GM19395 (cell line): ENCODE measurements at regions not wholly inside any gene's neighbourhood (a gene's known extent, or its start where the extent isn't known, plus 50 kb on each side); places are given as distances from the start of the nearest gene placed in this dataset.
"Not testable (repeated sequence)": the region's sequence is repeated elsewhere in the genome, so short reads cannot be mapped to it uniquely, and the experiment has no call there.

Source experiments
- ATAC-seq: cut with Tn5 transposase; IDR thresholded peaks from one replicate; pipeline ENCODE4 v1.9.1; 2021; ENCODE audit warnings: mild to moderate bottlenecking, moderate library complexity; ENCODE audit not compliant: unreplicated experiment

DNA sequence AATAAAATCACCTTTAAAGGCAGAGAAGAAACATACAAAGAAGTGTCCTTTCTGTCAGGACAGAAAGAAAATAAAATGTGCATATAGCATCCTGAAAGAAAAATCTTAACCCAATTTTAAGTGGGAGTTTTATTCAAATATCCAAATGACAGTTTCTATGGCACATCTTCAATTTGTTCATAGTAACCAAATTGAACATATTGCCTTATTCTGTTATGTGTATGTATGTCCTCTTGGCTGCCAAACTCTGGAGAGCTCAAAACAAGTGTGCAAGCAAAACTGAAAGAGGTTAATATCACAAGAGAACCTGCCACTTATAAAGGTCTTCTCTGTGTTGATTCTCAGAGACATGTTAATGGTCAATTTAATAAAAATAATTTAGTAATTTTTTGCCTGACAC, 334.7 kb downstream of the BCKDHB start:
- ATAC-seq = no peak

DNA sequence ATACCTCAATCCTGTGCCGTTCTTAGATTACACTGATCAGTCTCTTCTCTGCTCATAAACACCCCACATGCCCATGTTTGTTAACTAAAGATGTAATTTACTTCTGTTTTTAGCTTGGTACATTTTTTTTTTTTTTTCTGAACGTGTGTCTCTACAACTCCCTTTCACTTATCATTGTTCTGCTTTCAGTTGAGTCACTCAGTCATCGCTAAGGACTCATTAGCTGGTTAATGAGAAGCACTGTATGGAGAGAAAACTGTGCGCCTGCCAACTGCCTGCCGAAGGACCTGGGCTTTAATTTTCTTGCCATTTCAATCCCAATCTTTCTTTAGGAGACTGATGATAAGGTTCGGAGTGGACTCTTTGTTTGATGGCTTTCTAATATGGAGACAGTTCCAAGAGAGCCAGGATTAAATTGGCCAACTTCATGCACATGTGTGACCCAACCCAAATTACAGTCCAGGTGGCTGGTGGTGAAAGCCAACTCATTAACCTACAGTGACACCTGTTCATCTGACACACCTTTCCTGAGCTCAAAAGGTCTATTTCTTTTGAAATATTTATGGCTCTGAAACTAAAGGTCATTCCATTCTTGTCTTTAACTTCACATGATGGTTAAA, 334.1 kb downstream of the BCKDHB start:
- no peak for ATAC-seq

DNA sequence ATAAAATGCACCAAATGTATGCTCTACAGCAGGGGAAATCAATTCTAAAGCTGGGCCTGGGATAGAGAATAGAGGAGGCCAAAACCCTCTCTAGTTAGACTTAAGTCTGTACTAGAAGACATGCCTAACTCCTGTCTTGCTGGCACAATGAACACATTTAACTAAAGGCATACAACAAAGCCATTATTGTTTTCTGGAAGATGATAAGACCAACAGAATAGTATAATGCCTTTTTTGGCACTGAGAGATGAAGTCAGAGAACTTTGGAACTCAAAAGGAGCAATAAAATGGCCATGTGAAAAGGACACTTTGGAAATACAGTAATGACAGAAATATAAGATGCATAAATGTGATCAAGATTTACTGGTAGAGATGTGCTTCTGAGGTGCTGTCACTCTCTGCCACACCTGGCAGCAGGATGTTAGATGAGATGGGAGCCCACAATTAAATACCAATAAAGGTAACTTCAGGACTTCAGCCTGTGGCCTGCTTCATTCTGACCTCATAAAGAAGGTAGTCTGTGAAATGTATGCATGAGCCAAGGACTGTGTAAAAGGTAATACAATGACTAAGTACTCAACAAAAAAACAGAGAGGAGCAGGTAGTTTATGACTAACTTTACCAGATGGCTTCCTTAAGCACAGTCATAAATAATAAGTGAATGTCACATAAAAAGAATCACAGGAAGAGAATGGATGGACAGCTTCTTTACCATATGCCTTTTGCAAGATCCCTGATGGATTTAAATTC, 333.4 kb downstream of the BCKDHB start:
- ATAC-seq = no peak

DNA sequence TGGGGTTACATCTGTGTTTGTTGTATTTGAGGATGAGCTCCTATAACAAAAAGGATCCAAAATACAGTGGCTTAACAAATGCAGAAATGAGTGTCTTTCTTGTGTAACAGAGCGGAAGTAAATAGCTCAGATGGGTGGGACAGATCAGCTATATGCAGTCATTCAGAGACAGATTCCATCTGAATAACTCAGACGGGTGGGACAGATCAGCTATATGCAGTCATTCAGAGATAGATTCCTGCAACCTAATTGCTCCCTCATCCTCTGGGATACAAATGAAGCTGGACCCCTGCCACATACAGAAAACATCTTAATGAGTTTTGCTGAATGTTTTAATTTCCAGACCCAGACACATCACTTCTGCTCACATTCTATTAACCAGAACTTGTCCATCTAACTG, 332.3 kb downstream of the BCKDHB start:
- no peak for ATAC-seq

DNA sequence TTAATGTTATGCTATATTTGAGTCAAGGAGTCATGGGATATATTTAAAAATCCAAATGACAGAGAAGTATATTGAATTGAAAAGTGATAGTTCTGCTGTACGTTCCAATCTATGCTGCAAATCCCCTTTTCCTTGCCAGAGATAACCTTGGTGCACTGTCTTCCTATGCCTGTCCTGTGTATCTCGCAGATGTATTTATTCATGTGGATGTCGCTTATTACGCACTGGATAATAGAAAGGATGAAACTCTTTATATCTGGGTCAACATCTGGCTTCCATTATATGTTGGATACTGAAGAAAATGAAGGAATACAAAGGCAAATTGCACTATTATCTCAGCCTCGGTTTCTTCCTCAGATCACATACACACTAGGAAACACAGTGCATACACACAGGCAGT, 331.3 kb downstream of the BCKDHB start:
- no peak for ATAC-seq

DNA sequence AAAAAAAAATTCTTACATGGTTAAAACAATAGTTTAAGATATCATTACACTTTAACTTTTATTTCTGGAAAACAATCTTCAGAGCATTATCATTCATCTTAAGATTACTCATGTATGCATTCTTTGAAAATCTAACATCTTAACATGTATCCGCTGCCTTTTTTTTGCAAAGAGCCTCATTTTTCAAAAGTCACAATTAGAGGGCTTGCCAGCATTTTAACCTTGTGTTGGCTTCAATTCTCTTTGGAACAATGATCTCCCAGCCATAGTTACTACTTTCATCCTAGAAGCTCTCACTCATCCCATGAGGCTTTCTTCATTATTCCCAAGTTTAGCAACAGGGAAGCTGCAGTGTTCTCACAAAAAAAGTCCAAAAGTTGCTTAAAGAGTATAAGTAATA, 330.8 kb downstream of the BCKDHB start:
- no peak for ATAC-seq

DNA sequence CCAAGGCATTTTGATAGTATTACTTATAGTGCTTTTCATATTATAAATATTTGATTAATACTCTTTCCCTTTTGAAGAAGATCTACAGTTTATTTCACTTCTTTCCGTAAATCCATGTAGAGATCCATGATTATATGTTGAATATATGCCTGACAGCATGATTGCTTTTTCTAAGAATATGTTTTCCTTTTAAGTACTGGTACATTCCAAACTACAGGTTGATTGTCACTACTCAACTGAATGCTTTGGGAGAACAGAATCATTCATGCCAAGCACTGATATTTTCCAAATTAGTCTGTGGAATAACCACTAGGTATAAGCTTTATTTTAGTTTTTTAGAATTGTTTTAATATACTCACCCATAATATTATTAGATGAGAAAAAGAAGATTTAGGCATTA, 330.2 kb downstream of the BCKDHB start:
- no peak for ATAC-seq

DNA sequence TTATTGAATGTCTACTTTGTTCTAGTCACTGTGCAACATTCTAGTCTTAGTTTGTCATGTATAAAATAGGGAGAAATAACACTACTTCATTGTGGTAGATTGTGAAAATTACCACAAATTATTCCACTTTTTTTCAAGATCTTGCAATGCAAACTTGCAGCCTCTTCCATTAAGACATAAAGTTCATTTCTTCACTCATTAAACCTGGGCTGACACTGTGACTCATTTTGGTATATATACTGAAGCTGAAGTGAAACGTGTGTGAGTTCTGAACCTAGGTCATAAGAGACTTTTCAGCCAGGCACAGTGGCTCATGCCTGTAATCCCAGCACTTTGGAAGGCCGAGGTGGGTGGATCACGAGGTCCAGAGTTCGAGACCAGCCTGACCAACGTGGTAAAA, 329.0 kb downstream of the BCKDHB start:
- no peak for ATAC-seq

DNA sequence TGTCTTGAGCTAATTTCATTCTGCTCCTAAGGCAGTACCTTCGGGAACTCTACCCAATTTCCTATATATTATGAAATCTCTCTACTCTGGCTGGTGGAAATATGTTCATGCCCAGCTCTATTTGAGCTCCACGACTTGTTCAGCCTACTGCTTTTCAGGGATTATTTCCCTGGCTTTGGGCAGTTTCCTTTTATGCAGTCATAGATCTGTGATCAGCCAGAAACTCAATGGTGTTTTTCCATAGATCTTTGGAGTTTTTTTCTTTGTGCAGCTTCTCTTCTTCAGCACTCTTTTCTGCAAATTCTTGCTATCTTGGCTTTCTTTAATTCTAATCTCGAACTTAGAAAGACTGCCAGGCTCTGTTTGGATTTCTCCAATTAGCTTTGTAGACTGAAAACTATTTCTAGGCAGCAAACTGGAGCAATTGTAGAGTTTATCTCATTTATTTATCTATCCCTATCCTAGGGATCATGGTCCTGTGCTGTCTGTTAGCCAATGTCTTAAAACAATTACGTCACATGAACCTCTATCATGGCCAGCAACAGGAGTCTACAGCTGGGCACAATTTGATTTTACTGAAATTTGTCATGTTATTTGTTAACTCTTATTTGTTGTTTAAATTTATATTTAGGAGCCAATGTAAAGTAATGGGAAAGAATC, 328.4 kb downstream of the BCKDHB start:
- no peak for ATAC-seq

DNA sequence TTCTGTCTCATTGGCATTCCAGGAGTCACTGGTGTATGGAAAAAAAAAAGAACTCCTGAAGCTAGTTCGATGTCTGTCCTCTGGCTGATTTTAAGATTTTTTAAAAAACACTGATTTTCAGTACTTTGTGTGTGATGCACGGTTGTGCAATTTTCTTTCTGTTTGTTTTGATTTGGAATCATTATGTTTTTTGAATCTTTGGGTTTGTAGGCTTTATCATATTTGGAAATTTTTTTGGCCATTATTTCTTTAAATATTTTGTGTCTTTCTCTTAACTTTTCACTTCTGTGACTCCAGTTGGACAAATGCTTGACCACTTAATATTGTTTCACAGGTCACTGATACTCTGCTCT, 327.2 kb downstream of the BCKDHB start:
- ATAC-seq = no peak

DNA sequence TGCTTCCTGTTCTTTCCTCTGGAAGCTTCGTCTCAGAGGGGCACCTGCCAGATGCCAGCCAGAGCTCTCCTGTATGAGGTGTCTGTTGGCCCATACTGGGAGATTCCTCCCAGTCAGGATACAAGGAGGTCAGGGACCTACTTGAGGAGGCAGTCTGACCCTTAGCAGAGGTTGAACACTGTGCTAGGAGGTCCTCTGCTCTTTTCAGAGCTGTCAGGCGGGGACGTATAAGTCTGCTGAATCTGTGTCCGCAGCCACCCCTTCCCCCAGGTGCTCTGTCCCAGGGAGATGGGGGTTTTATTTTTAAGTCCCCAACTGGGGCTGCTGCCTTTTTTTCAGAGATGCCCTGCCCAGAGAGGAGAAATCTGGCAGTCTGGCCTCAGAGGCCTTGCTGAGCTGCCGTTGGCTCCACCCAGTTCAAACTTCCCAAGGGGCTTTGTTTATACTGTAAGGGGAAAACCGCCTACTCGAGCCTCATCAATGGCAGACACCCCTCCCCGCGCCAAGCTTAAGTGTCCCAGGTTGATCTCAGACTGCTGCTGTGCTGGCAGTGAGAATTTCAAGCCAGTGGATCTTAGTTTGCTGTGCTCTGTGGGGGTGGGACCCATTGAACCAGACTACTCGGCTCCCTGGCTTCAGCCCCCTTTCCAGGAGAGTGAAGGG, 326.7 kb downstream of the BCKDHB start:
- no peak for ATAC-seq

DNA sequence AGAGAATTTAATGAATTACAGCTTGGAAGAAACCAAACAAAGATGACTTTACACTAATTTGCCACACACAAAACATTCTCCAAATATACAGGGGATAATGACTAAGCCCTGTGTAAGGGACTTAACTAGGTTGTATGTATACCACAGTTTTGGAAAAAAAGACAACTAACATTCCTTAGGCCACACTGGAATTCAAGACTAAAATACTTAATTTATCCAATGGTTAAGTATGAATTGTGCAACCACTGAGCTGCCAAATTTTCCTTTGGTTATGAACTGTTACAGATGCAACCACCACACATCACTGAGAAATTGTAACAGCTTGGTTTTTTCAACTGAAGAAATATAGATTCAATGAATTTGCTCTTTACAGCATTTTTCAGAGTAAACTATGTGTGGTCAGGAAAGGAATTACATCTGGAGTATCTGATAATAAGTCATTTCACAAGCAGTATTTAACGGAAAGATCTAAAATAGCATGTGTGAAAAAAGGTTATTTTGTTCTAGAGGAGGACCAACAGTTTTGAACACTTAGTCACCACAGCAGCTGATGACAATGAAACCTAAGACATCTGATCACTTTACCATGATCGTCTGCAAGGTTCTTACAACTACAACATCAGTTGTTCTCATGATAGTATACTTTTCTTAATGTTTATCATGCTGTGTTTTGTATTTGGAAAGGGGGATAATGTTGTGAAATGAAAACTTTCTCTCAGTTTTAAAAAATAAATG, 318.8 kb downstream of the BCKDHB start:
- ATAC-seq = no peak

DNA sequence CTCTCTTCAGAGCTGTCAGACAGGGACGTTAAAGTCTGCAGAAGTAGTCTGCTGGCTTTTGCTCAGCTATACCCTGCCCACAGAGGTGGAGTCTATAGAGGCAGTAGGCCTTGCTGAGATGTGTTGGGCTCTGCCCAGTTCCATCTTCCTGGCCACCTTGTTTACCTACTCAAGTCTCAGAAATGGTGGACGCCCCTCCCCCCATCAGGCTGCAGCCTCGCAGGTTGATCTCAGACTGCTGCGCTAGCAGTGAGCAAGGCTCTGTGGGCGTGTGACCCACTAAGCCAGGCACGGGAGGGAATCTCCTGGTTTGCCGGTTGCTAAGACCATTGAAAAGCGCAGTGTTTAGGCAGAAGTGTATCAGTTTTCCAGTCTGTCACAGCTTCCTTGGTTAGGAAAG, 305.0 kb downstream of the BCKDHB start:
- no peak for ATAC-seq

DNA sequence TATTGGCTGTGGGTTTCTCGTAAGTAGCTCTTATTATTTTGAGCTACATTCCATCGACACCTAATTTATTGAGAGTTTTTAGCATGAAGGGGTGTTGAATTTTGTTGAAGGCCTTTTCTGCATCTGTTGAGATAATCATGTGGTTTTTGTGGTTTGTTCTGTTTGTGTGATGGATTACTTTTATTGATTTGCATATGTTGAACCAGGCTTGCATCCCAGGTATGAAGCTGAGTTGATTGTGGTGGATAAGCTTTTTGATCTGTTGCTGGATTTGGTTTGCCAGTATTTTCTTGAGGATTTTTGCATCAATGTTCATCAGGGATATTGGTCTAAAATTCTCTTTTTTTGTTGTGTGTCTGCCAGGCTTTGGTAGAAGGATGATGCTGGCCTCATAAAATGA, 301.5 kb downstream of the BCKDHB start:
- not testable (repeated sequence) for ATAC-seq

DNA sequence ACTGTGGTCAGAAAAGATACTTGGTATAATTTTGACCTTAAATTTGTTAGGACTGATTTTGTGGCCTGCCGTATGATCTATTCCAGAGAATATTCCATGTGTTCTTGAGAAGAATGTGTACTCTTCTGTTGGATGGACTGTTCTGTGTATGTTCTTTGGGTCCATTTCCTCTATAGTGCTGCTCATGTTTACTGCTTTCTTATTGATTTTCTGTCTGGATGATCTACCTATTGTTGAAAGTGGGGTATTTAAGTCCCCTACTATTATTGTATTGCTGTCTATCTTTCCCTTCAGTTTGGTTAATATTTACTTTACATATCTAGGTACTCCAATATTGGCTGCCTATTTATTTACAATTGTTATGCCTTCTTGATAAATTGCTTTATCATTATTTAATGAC, 298.4 kb downstream of the BCKDHB start:
- ATAC-seq = no peak

DNA sequence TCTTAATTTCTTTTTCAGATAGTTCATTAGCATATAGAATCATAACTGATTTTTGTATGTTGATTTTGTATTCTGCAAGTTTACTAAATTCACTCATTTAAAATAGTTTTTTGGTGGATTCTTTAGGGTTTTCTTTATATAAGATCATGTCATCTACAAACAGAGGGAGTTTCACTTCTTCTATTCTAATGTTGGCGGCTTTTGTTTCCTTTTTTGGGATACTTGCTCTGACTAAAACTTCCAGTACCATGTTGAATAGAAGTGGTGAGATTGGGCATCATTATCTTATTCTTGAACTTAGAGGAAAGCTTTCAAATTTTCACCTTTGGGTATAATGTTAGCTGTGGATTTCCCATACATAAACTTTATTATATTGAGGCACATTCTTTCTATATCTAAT, 296.9 kb downstream of the BCKDHB start:
- ATAC-seq = no peak

DNA sequence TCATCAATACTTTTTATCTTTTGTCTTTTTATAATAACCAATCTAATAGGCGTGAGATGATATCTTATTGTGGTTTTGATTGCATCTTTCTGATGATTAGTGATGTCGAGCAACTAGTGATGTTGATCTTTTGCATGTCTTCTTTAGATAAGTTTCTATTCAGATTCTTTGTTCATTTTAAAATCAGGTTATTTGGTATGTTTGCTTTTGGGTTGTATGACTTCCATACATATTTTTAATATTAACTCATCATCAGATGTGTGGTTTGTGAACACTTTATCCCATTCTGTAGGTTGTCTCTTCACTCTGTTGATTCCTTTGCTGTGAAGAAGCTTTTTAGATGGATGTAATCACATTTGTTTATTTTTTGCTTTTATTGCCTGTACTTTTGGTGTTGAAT, 295.8 kb downstream of the BCKDHB start:
- ATAC-seq = no peak
